ENCODE measurements at regions not wholly inside any gene's neighbourhood (a gene's known extent, or its start where the extent isn't known, plus 50 kb on each side); places are given as distances from the start of the nearest gene placed in this dataset.

DNA sequence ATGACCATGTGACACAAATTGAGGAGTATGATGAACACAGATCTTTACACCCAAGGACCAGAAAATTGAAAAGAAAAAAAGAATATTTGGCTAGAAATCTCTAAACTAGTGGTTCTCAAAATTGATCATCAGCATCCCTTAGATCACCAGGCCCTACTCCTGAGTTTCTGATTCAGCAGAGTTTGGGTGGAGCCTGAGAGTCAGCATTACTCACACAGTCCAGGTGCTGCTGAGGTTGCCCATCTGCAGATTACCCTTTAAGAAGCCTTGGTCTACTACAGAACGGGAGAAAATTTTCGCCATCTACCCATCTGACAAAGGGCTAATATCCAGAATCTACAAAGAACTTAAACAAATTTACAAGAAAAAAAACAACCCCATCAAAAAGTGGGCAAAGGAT lies 182.8 kb downstream of the MOSPD2 start:
- TF ChIP-seq, protein P1, sequence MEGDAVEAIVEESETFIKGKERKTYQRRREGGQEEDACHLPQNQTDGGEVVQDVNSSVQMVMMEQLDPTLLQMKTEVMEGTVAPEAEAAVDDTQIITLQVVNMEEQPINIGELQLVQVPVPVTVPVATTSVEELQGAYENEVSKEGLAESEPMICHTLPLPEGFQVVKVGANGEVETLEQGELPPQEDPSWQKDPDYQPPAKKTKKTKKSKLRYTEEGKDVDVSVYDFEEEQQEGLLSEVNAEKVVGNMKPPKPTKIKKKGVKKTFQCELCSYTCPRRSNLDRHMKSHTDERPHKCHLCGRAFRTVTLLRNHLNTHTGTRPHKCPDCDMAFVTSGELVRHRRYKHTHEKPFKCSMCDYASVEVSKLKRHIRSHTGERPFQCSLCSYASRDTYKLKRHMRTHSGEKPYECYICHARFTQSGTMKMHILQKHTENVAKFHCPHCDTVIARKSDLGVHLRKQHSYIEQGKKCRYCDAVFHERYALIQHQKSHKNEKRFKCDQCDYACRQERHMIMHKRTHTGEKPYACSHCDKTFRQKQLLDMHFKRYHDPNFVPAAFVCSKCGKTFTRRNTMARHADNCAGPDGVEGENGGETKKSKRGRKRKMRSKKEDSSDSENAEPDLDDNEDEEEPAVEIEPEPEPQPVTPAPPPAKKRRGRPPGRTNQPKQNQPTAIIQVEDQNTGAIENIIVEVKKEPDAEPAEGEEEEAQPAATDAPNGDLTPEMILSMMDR (IDR thresholded peaks at IDR 0.05), result no peak
- TF ChIP-seq POLR2A (IDR thresholded peaks at IDR 0.05), result no peak

Measured in Peyer's patch (tissue), 4 donors.